Transverse colon (tissue), 4 donors: ENCODE measurements at regions not wholly inside any gene's neighbourhood (a gene's known extent, or its start where the extent isn't known, plus 50 kb on each side); places are given as distances from the start of the nearest gene placed in this dataset.

ENCODE experiments used
- CTCF ChIP-seq, 5 experiments: fragments of 200-600 bp in 3 of 5; fragments of 450-650 bp in 2 of 5; sonication (generic) in 3 of 5; IDR thresholded peaks; 1 replicate in 2 of 5; 2 replicates in 3 of 5; pipeline ENCODE4 v1.5.1; 2016 to 2017; ENCODE audit warnings: antibody characterized with exemption in 5 of 5, inconsistent platforms in 3 of 5, mild to moderate bottlenecking in 2 of 5, moderate library complexity in 1 of 5
- EP300 ChIP-seq: sonication (generic); formaldehyde crosslinking; IDR thresholded peaks from one replicate; pipeline ENCODE4 v1.6.1; 2017; ENCODE audit warnings: antibody characterized with exemption, low read depth
- POLR2A ChIP-seq: fragments of 450-650 bp; IDR thresholded peaks from one replicate; pipeline ENCODE4 v1.6.1; 2016; ENCODE audit warnings: antibody characterized with exemption, mild to moderate bottlenecking, moderate library complexity
- POLR2AphosphoS5 ChIP-seq, 3 donors: sonication (generic); formaldehyde crosslinking; IDR thresholded peaks; one replicate each; pipeline ENCODE4 v1.6.1; 2016; ENCODE audit warnings: antibody characterized with exemption in 3 of 3

DNA sequence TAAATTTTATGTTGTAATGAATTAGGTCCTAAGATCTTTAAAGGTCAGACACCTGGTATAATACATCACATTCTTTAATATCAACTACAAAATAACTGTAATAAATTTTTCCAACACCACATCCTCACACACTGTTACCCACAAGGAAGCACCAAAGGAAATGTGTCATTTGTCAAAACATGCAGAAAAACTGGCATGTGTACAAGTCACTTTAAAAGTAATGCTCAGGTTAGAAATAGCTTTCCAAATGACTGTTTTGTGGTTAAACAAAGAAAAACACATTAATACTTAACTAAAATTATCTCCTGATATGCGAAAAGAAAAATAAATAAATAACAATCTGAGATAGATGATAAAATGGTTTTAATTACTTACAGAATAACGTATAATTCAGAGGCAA, 74.7 kb downstream of the MZT1 start:
- TF ChIP-seq CTCF (IDR thresholded peaks at IDR 0.05): no peak
- TF ChIP-seq POLR2A: no peak
- TF ChIP-seq EP300: no peak
- no peak for TF ChIP-seq POLR2AphosphoS5 (IDR thresholded peaks at IDR 0.05)
